ENCODE measurements at regions not wholly inside any gene's neighbourhood (a gene's known extent, or its start where the extent isn't known, plus 50 kb on each side); places are given as distances from the start of the nearest gene placed in this dataset.

GRCh38 chr22:47304854-47305253 is 542.4 kb downstream of the TBC1D22A start:
- no peak for TF ChIP-seq CTCF (IDR thresholded peaks at IDR 0.05)
- TF ChIP-seq POLR2A (IDR thresholded peaks at IDR 0.05): no peak

Measured in esophagus squamous epithelium (tissue), 4 donors.